Peyer's patch (tissue), 4 donors: ENCODE measurements at regions not wholly inside any gene's neighbourhood (a gene's known extent, or its start where the extent isn't known, plus 50 kb on each side); places are given as distances from the start of the nearest gene placed in this dataset.

Source experiments
- CTCF ChIP-seq, 6 experiments: fragments of 450-650 bp in 4 of 6; fragments of 200-600 bp in 2 of 6; sonication (generic) in 1 of 6; IDR thresholded peaks; one replicate each; pipeline ENCODE4 v1.5.1; 2017 to 2019; ENCODE audit warnings: antibody characterized with exemption in 6 of 6, mild to moderate bottlenecking in 3 of 6, moderate library complexity in 1 of 6
- POLR2A ChIP-seq, 2 donors: fragments of 450-650 bp; IDR thresholded peaks; one replicate each; pipeline ENCODE4 v1.5.1; 2017; ENCODE audit warnings: antibody characterized with exemption in 2 of 2, mild to moderate bottlenecking in 2 of 2, moderate library complexity in 2 of 2

DNA sequence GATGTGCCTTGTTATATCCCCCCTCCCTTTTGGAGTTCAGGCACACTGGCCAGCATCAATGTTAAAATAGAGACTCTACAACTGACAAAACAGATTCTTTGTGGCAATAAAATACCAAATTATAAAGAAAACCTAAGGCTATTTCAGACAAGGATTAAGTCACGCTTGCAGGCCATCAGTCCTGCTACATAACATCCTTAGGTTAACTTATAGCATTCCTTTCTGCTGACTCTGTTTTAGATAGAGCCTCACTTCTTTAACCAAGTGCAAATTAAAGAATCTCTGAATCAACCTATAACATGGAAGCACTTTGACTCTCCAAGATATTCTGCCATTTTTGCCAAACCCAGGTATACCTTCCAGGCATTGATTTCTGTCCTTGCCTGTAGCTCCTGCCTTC, 784.6 kb downstream of the RNF144A start:
- TF ChIP-seq CTCF (IDR thresholded peaks at IDR 0.05) (no peak), POLR2A (IDR thresholded peaks at IDR 0.05) (no peak)
